HCEC 1CT (cell line): ENCODE measurements at regions not wholly inside any gene's neighbourhood (a gene's known extent, or its start where the extent isn't known, plus 50 kb on each side); places are given as distances from the start of the nearest gene placed in this dataset.

ENCODE experiments used
- DNase-seq: peaks from one replicate; pipeline ENCODE4 v3.0.0-alpha.2; 2017

- no peak for DNase-seq
Measured at GRCh38 chr14:38900887-38901286, 202.1 kb downstream of the SEC23A start.

GRCh38 chr14:38887696-38888095 is 215.3 kb downstream of the SEC23A start:
- no peak for DNase-seq

DNA sequence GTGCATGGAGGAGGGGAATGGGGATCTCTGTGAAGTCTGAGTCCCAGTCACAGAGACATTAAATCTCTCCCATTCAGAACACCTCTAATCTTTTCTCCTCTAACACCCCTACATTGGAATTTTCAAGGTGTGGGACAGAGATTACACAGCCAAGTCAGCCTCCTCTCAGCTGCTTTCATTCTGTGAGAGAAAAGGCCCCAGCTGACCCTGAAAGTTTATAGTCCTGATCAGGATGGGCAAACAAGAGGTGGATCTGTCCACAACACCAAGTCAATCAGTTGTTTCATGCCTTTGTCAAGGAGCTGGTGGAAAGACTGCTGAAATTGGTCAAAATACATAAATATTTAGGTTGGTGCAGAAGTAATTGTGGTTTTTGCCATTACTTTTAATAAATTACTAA is 218.9 kb downstream of the SEC23A start:
- no peak for DNase-seq

- no peak for DNase-seq
Measured at GRCh38 chr14:38883127-38883526, 219.9 kb downstream of the SEC23A start.

DNA sequence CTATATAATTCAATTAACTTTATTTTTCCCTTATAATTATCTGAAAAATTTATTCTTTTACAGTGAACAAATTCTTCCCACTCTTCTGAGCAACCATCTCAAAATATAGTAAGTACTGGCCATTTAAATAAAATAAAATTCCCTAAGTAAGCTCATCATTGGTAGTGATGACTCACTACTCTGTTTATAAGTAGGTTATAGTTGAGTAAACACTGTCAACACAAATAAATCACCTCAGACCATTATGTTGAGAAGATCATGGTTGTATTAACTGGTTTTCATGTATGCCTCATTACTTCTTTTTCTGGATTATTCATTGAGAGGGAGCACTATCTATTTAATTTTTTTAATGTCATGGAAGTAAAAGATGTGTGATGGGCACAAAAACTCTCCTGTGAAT is 220.5 kb downstream of the SEC23A start:
- peak; percentile 33 for DNase-seq

- DNase-seq, result no peak
Measured at GRCh38 chr14:38880643-38881524, 222.2 kb downstream of the SEC23A start.

DNA sequence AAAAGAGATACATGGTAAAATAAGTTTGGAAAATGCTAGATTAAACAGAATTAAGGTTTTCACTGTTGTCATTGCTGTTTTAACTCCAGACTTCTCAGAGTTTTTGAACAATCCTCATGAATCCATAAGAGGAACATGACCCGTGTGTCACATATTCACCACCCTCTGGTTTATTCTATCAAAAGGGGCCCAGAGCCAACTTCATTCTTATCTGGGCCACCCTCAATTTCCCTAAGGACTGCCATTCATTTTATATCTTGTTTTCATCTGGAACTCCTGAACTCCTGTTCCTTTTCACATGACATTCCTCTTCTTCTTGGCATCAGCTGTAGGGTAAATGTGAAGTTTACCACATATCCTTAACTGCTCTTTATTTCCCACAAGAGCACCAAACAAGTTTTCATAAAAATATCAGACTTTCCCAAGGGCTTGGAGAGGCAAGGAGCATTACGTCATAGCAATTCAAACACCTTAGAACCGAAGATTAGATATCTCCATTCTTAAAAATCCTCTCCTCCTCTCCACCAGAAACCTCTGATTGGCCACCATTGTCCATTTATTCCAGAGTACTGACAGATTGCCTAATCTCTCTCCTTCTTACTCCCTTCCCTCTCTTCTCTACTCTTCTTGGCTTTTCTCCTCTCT is 225.2 kb downstream of the SEC23A start:
- no peak for DNase-seq

GRCh38 chr14:38874721-38875120 is 228.3 kb downstream of the SEC23A start:
- no peak for DNase-seq

DNA sequence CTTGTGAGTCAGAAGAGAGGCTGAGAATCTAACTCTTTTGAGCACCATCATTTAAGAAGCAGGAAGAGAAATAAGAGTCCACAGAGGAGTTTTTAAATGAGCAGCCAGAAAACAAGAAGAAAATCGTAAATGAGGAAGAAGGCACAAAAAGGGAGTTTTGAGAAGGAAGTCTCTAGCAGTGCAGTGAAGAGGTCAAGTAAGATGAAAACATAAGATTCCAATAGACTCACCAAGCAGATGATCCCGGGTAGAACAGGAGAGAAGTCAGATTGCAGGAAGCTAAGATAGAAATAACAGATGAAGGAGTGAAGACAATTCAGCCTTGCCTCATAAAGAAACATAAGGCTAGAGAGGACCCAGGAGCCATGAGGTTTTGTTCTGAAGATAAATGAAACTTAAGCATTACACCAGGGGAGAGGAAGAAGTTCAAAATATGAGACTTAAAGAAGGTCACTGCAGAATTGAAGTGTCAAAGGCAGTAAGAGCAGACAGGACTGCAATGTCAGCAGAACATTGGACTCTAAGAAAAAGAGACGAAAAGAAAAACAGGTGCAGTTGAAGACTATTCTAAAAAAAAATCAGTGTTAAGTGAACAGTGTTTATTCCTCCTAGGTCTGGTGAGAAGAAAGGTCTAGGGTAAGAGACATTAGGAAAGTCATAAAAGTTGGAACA is 229.0 kb downstream of the SEC23A start:
- no peak for DNase-seq

DNA sequence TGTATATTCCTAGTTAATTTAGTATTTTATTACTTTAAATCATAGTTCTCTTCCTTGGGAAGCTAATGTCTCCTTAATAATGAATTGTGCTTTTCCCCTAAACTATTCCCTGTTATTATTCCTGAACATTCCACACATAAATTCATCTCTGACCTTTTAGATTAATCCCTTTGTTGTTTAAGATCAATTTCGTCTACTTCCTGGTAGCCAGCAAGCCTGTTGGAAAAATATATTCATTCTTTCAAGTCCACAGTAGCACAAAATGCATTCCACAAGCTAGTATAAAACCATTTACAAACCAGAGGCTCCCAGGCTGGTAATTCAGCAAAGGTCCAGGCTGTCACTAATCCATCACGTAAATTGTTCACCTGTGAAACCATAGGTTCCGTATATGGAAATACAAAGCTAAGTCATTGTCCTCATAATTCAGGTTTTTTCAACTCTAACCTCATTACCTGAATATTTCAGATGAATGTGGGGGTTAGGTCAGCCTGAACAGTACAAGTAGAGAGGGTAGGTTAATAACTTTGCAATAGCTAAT is 232.7 kb downstream of the SEC23A start:
- DNase-seq, result no peak

- no peak for DNase-seq
Measured at GRCh38 chr14:38868399-38869290, 234.4 kb downstream of the SEC23A start.

DNA sequence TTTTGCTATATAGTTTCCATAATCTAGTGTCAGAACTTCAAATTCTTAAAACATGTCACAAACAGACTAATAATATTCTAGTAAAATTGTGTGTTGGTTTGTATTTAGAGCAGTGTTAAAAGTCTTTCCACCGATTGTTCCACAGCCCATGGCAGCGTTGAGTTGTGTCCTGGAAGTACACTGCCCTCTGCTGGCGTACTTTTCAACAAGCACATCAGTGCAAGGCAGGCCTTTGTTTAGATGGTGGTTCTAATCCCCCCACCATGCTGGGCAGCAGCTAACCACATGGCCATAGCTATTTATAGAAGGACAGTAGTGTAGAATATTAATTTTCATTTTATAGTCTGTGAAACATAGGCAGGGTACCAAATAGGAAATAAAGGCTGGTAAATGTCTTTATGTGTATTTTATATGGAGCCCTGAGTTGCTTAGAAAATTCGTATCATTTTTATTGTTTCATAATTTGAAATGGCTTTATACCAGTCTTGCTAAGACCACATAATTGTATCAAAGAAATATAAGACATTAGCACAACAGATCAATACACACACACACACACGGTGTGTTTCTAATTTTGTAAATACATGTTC is 235.4 kb downstream of the SEC23A start:
- DNase-seq, result peak; percentile 63

DNA sequence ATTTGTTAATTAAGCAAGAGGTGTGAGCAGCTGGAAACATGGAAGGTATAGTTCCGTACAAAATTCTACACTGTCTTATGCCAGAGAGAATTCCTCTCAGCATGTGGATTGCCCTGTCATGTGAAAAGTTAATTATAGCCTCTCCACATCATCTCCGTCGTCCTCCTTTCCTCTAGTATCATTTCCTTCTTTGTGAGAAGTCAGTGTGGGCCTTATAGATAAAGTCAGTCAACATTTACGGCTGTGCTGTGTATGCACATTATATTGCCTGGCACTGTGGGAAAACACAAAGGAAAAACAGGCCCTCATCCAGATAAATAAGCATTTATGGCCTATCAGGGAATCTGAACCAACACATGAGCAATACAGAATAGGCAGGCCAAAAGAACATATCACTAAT is 236.6 kb downstream of the SEC23A start:
- DNase-seq, result no peak

GRCh38 chr14:38862366-38862765 is 240.7 kb downstream of the SEC23A start:
- no peak for DNase-seq

- no peak for DNase-seq
Measured at GRCh38 chr14:38860530-38860929, 242.5 kb downstream of the SEC23A start.

DNA sequence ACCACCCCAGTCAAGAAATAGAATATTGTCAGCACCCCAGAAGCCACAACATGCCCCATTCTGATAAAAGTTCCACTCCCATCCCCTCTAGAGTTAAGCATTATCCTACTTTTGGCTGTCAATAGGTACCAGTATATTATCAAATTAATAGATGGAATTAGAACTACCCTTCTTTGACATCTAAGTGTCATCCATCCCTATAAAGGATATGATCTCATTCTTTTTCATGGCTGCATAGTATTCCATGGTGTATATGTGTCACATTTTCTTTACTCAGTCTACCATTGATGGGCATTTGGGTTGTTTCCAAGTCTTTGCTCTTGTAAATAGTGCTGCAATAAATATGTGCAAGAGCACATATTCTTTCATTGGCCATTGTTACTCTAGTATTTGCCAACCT is 246.2 kb downstream of the SEC23A start:
- no peak for DNase-seq

- no peak for DNase-seq
Measured at GRCh38 chr14:38855513-38855912, 247.5 kb downstream of the SEC23A start.

GRCh38 chr14:38851111-38851510 is 251.9 kb downstream of the SEC23A start:
- DNase-seq, result no peak

DNA sequence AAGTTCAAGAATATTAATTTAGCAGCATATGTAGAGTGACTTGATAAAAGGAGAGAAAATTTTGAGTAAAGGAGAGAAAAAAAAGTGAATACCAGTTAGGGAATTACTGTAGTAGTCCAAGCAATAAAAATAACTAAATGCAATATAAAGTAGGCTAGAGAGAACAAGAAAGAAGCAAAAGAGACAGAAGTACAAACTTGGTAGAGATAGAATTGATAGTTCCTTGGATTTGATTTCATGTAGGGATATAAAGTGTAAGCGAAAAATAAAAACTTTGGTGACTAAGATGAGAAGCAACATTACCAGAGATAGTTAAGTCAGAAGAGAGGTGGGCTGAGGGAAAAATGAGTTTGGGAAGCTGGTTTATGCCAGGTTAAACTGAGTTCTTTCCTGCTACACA is 252.4 kb downstream of the SEC23A start:
- DNase-seq, result no peak

GRCh38 chr14:38848243-38848935 is 254.6 kb downstream of the SEC23A start:
- no peak for DNase-seq

DNA sequence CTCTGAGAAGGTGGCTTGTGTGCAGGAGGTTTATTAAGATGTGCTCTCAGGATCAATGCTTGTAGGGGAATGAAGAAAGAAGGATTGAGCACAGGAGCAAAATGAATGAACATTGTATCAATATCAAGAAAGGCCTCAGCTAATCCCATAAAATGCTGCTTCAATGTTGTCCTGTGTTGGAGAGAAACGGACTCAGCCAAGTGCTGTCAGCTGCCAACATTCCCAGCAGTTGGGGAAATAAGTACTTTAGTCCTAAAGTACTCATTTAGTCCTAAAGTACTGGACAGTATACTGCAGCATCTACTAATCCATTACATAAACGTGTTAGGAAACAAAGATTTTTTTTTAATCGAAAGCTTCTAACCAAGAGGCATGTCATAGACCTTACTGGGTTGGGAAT is 255.9 kb downstream of the SEC23A start:
- no peak for DNase-seq
